DOHH2 (cell line): ENCODE measurements at regions not wholly inside any gene's neighbourhood (a gene's known extent, or its start where the extent isn't known, plus 50 kb on each side); places are given as distances from the start of the nearest gene placed in this dataset.

Source experiments
- H3F3A ChIP-seq: fragments of 200-600 bp; sonication (generic), shearing (Covaris generic); 2 replicates; pipeline ENCODE4 v1.6.0; 2016; ENCODE audit warnings: antibody characterized with exemption, mild to moderate bottlenecking; ENCODE audit not compliant: control insufficient read depth, insufficient read depth
- H3K27ac ChIP-seq: fragments of 200-600 bp; sonication (generic); 2 replicates; pipeline ENCODE4 v1.5.1; 2014; ENCODE audit warnings: low read depth, mild to moderate bottlenecking, low read length, moderate library complexity
- H3K27me3 ChIP-seq: fragments of 200-600 bp; sonication (generic); 2 replicates; pipeline ENCODE4 v1.6.1; 2014; ENCODE audit warnings: mild to moderate bottlenecking, low read length, mixed read lengths; ENCODE audit not compliant: control insufficient read depth
- H3K36me3 ChIP-seq: fragments of 200-600 bp; sonication (generic); 2 replicates; pipeline ENCODE4 v1.6.1; 2014; ENCODE audit warnings: mild to moderate bottlenecking, low read length, moderate library complexity, mixed read lengths; ENCODE audit not compliant: control insufficient read depth
- H3K4me1 ChIP-seq: fragments of 200-600 bp; sonication (generic); 2 replicates; pipeline ENCODE4 v1.6.1; 2014; ENCODE audit warnings: mild to moderate bottlenecking, low read length, mixed read lengths; ENCODE audit not compliant: control insufficient read depth
- H3K4me2 ChIP-seq: fragments of 200-600 bp; sonication (generic); 2 replicates; pipeline ENCODE4 v1.6.0; 2014; ENCODE audit warnings: mild to moderate bottlenecking, low read length, moderate library complexity
- H3K4me3 ChIP-seq: fragments of 200-600 bp; sonication (generic); 2 replicates; pipeline ENCODE4 v1.5.1; 2014; ENCODE audit warnings: mild to moderate bottlenecking, low read length, mixed read lengths
- H3K79me2 ChIP-seq: fragments of 200-600 bp; sonication (generic); 2 replicates; pipeline ENCODE4 v1.6.1; 2014; ENCODE audit warnings: mild to moderate bottlenecking, low read length, mixed read lengths; ENCODE audit not compliant: control insufficient read depth
- H3K9me2 ChIP-seq: fragments of 200-600 bp; sonication (generic); replicated peaks from 2 replicates; pipeline ENCODE4 v1.6.1; 2014; ENCODE audit warnings: mild to moderate bottlenecking, low read length, mixed read lengths; ENCODE audit not compliant: control insufficient read depth
- H3K9me3 ChIP-seq: fragments of 200-600 bp; sonication (generic); 2 replicates; pipeline ENCODE4 v1.6.1; 2014; ENCODE audit warnings: antibody characterized with exemption, low read length, mixed read lengths; ENCODE audit not compliant: control insufficient read depth, insufficient read depth
- H4K20me1 ChIP-seq: fragments of 200-600 bp; sonication (generic); 2 replicates; pipeline ENCODE4 v1.6.0; 2014; ENCODE audit warnings: low read depth, mild to moderate bottlenecking, antibody characterized with exemption, low read length, moderate library complexity; ENCODE audit not compliant: control insufficient read depth, insufficient read depth
- EZH2phosphoT487 ChIP-seq: fragments of 200-600 bp; sonication (generic); IDR thresholded peaks from 2 replicates; pipeline ENCODE4 v1.6.1; 2017; ENCODE audit warnings: borderline replicate concordance, mild to moderate bottlenecking, antibody characterized with exemption, low read length, moderate library complexity, mixed read lengths
- TF ChIP-seq, protein P1 (sequence below): fragments of 200-600 bp; sonication (generic); IDR thresholded peaks from one replicate; pipeline ENCODE4 v1.5.1; 2014; ENCODE audit warnings: antibody characterized with exemption, mild to moderate bottlenecking, low read depth, low read length; ENCODE audit not compliant: poor library complexity, severe bottlenecking

DNA sequence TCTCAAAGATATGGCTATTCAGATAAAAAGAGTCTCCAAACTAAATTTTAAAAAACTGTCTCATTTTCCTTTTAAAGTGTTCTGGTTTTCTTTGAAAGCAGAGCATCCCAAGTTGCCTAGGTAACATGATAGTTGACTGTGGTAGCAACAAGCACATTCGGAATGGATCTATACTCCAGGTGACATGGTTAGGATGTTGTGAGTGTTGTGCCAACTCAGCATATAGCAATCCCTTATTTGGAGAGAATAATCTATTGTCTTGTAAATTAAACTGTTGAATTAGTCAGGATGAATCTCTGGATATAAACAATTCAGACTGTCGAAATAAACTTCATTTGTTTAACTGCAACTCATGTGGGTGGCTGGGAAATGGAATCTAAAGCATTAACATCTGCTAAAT lies 418.6 kb downstream of the TUSC7 start:
- Histone ChIP-seq H3K4me2 (no peak overlapping the region), H3K79me2 (no peaks in the 10 kb centered on the region), H3K9me2 (no peaks in the 10 kb centered on the region), H3K27ac (no peak overlapping the region), H3F3A (no peaks in the 10 kb centered on the region), H3K4me1 (peaks cover 8% of the 10 kb centered on the region), H3K4me3 (no peak overlapping the region), H3K36me3 (no peaks in the 10 kb centered on the region), H4K20me1 (no peaks in the 10 kb centered on the region), H3K27me3 (no peaks in the 10 kb centered on the region), H3K9me3 (no peaks in the 10 kb centered on the region)
- TF ChIP-seq, protein P1, sequence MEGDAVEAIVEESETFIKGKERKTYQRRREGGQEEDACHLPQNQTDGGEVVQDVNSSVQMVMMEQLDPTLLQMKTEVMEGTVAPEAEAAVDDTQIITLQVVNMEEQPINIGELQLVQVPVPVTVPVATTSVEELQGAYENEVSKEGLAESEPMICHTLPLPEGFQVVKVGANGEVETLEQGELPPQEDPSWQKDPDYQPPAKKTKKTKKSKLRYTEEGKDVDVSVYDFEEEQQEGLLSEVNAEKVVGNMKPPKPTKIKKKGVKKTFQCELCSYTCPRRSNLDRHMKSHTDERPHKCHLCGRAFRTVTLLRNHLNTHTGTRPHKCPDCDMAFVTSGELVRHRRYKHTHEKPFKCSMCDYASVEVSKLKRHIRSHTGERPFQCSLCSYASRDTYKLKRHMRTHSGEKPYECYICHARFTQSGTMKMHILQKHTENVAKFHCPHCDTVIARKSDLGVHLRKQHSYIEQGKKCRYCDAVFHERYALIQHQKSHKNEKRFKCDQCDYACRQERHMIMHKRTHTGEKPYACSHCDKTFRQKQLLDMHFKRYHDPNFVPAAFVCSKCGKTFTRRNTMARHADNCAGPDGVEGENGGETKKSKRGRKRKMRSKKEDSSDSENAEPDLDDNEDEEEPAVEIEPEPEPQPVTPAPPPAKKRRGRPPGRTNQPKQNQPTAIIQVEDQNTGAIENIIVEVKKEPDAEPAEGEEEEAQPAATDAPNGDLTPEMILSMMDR, result no peak

DNA sequence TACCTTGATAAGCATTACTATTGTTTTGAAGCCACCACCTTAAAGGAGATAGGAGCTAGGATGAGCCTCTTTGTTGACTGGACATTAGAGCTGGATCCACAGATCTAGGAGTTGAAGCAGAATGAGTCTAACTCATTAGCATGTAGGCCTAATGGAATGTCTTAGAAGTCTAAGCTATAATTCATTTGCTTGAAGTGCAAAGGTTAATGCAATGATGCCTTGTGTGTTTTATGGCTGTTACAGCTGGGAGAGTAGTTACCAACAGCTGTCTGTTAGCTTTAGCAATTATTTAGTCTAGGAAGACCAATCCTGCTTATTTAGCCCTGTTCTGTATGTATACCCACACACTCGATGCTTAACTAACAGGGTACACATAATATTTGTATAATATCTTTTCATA lies 419.3 kb downstream of the TUSC7 start:
- no peak overlapping the region for H3K4me3 ChIP-seq
- no peaks in the 10 kb centered on the region for H4K20me1 ChIP-seq
- H3K4me2 ChIP-seq, result no peak overlapping the region
- peaks cover 8% of the 10 kb centered on the region for H3K4me1 ChIP-seq
- no peaks in the 10 kb centered on the region for H3K36me3 ChIP-seq
- H3F3A ChIP-seq, result no peaks in the 10 kb centered on the region
- H3K27me3 ChIP-seq, result no peaks in the 10 kb centered on the region
- TF ChIP-seq EZH2phosphoT487, result no peak
- TF ChIP-seq, protein P1, result no peak
- H3K27ac ChIP-seq, result no peak overlapping the region
- no peaks in the 10 kb centered on the region for H3K9me3 ChIP-seq
- no peaks in the 10 kb centered on the region for H3K9me2 ChIP-seq
- H3K79me2 ChIP-seq, result no peaks in the 10 kb centered on the region

DNA sequence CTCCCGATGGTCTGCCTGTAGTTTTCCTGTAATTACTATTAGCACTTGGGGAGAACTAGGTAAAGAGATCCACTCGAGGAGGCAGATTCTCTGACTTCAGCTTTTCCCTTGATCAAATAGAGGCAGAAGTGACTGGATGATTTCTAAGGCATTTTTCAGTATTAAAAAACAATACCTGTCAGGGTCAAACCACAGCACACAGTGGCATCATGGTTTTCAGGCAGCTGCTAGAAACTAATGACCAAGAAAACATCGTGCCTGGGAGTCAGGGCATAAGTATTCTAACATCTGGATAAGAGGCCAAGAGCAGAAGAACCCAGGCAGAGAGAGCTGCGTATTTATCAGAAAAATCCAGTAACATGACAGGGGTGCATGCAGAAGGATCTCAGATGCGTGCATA lies 419.9 kb downstream of the TUSC7 start:
- Histone ChIP-seq H3K9me3 (no peaks in the 10 kb centered on the region), H3K79me2 (no peaks in the 10 kb centered on the region), H3K9me2 (no peaks in the 10 kb centered on the region), H3K4me2 (no peak overlapping the region), H3K4me3 (no peak overlapping the region), H4K20me1 (no peaks in the 10 kb centered on the region), H3F3A (no peaks in the 10 kb centered on the region), H3K4me1 (peaks cover 8% of the 10 kb centered on the region), H3K27me3 (no peaks in the 10 kb centered on the region), H3K36me3 (no peaks in the 10 kb centered on the region), H3K27ac (no peak overlapping the region)
- TF ChIP-seq EZH2phosphoT487, result no peak
- TF ChIP-seq, protein P1, result no peak

DNA sequence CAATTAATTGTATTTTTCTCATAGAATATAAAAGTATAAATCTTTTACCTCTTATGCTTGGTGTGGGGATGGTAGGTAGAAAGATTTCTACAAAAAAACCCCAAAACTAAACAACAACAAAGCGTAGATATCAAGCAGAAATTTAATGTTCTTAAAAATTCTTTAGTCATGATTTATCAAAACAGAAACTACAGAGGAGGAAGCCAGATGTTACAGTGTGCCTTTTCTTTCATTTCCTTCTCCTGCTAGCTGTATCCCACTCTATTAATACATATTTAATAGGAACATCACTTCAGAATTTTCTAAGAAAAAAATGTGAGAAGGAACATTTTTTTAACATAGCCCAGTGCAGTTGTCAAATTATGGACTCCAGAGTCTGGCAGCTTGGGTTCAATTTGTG lies 420.6 kb downstream of the TUSC7 start:
- Histone ChIP-seq H3K4me2 (no peak overlapping the region), H3K27ac (no peak overlapping the region), H3K9me2 (no peaks in the 10 kb centered on the region), H3K79me2 (no peaks in the 10 kb centered on the region), H4K20me1 (no peaks in the 10 kb centered on the region), H3K27me3 (no peaks in the 10 kb centered on the region), H3K4me3 (no peak overlapping the region), H3K36me3 (no peaks in the 10 kb centered on the region), H3F3A (no peaks in the 10 kb centered on the region), H3K9me3 (no peaks in the 10 kb centered on the region), H3K4me1 (peaks cover 8% of the 10 kb centered on the region)
- TF ChIP-seq, protein P1, result no peak
- no peak for TF ChIP-seq EZH2phosphoT487
